IMR-90 (cell line): ENCODE measurements at regions not wholly inside any gene's neighbourhood (a gene's known extent, or its start where the extent isn't known, plus 50 kb on each side); places are given as distances from the start of the nearest gene placed in this dataset.

Source experiments
- MAFK ChIP-seq: IDR thresholded peaks from 2 replicates; pipeline ENCODE4 v1.6.1; 2012; ENCODE audit warnings: low read depth, low read length, improper control_type of control experiment
- POLR2A ChIP-seq: IDR thresholded peaks from 2 replicates; pipeline ENCODE4 v1.6.1; 2012; ENCODE audit warnings: mild to moderate bottlenecking, low read depth, low read length
- RAD21 ChIP-seq: IDR thresholded peaks from 2 replicates; pipeline ENCODE4 v1.6.1; 2012; ENCODE audit warnings: low read length, improper control_type of control experiment
- RFX5 ChIP-seq: IDR thresholded peaks from 2 replicates; pipeline ENCODE4 v1.8.0; 2012; ENCODE audit warnings: low read depth, mild to moderate bottlenecking, low read length, moderate library complexity
- SMC3 ChIP-seq: fragments of 150-350 bp; IDR thresholded peaks from 2 replicates; pipeline ENCODE4 v1.6.1; 2016; ENCODE audit warnings: low read depth, mild to moderate bottlenecking, antibody characterized with exemption, low read length, moderate library complexity
- TF ChIP-seq, protein P1 (sequence below): conservative IDR thresholded peaks from 2 replicates; pipeline ENCODE4 v1.5.1; 2012; ENCODE audit warnings: mild to moderate bottlenecking, low read depth, low read length, improper control_type of control experiment
- TF ChIP-seq, protein P2 (sequence below): fragments of 150-350 bp; IDR thresholded peaks from 2 replicates; pipeline ENCODE4 v1.6.1; 2017; ENCODE audit warnings: mild to moderate bottlenecking, antibody characterized with exemption, low read length, low read depth

DNA sequence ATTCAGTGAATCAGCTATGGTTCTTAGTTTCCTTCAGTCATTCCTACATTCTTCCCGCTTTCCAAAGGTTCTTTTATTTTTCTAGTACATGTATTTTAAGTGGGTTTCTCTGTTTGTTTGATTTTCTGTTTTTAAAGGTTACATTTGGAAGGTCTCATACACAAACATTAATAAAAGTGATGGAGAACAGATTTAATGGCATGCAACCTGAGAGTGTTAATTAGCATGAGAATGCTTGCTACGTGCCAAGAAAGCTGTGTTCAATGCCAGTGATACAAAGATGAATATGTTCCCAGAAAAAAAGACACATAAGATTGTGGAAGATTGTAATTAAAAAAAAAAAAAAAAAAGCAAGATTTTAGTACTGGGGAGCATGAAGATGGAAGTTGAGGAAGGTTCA is 61.8 kb upstream of the CDC42EP3 start:
- TF ChIP-seq, protein P1, sequence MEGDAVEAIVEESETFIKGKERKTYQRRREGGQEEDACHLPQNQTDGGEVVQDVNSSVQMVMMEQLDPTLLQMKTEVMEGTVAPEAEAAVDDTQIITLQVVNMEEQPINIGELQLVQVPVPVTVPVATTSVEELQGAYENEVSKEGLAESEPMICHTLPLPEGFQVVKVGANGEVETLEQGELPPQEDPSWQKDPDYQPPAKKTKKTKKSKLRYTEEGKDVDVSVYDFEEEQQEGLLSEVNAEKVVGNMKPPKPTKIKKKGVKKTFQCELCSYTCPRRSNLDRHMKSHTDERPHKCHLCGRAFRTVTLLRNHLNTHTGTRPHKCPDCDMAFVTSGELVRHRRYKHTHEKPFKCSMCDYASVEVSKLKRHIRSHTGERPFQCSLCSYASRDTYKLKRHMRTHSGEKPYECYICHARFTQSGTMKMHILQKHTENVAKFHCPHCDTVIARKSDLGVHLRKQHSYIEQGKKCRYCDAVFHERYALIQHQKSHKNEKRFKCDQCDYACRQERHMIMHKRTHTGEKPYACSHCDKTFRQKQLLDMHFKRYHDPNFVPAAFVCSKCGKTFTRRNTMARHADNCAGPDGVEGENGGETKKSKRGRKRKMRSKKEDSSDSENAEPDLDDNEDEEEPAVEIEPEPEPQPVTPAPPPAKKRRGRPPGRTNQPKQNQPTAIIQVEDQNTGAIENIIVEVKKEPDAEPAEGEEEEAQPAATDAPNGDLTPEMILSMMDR: no peak
- TF ChIP-seq POLR2A (no peak), SMC3 (no peak), RFX5 (no peak), RAD21 (no peak), MAFK (no peak)
- TF ChIP-seq, protein P2, sequence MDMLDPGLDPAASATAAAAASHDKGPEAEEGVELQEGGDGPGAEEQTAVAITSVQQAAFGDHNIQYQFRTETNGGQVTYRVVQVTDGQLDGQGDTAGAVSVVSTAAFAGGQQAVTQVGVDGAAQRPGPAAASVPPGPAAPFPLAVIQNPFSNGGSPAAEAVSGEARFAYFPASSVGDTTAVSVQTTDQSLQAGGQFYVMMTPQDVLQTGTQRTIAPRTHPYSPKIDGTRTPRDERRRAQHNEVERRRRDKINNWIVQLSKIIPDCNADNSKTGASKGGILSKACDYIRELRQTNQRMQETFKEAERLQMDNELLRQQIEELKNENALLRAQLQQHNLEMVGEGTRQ: no peak
